Upper lobe of right lung (tissue), 1 donor: ENCODE measurements at regions not wholly inside any gene's neighbourhood (a gene's known extent, or its start where the extent isn't known, plus 50 kb on each side); places are given as distances from the start of the nearest gene placed in this dataset.

Source experiments
- ATAC-seq: fragments of 200-7000 bp; cut with Tn5 transposase; one replicate; pipeline ENCODE4 v1.9.1; 2020; ENCODE audit warnings: mild to moderate bottlenecking, moderate library complexity
- DNase-seq: peaks from one replicate; pipeline ENCODE4 v3.0.0-alpha.2; 2020
- H3K27ac ChIP-seq: fragments of 200-600 bp; one replicate; pipeline ENCODE4 v1.8.0; 2022
- H3K27me3 ChIP-seq: fragments of 200-600 bp; one replicate; pipeline ENCODE4 v1.8.0; 2022; ENCODE audit warnings: mild to moderate bottlenecking
- H3K36me3 ChIP-seq: fragments of 200-600 bp; one replicate; pipeline ENCODE4 v1.8.0; 2022
- H3K4me1 ChIP-seq: fragments of 200-600 bp; one replicate; pipeline ENCODE4 v1.8.0; 2022
- H3K4me3 ChIP-seq: fragments of 200-600 bp; one replicate; pipeline ENCODE4 v1.8.0; 2022; ENCODE audit warnings: mild to moderate bottlenecking
- H3K9me3 ChIP-seq: fragments of 200-600 bp; one replicate; pipeline ENCODE4 v1.8.0; 2022
- intact Hi-C: fragments of 100-400 bp; cut with DNase I; formaldehyde crosslinking; loops from one replicate; pipeline ENCODE4 v1.11.0; 2022
- TF ChIP-seq, protein P1 (sequence below): fragments of 200-600 bp; IDR thresholded peaks from one replicate; pipeline ENCODE4 v1.8.0; 2022; ENCODE audit warnings: antibody characterized with exemption
- donor health status: DM: no; HTN: yes; CAD: no; lungs with severe emphysema.

DNA sequence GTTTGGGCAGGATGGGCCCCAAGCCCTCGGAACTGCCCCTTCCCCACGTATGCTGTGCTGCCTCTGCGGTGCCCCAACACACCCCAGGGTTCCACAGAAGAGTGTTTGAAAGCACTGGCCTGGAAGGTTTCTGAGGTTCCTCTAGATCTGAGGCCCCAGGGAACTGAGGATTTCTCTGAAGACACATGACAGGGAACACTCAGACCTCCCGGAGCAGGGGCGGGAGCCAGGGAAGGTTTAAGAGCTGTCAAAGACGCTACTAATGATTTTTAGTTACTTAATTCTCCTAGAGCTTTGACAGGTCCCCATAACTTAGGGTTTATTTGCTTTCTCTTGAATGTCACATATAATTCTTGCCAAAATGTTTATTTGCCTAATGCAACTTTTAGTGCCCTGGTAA lies 212.3 kb upstream of the GRIK3 start:
- H3K27me3 ChIP-seq: peaks cover 15% of the 10 kb centered on the region
- no peaks in the 10 kb centered on the region for H3K9me3 ChIP-seq
- no peak for DNase-seq
- H3K4me1 ChIP-seq: no peaks in the 10 kb centered on the region
- intact Hi-C loops: no loop called here
- no peak overlapping the region for H3K4me3 ChIP-seq
- TF ChIP-seq, protein P1, sequence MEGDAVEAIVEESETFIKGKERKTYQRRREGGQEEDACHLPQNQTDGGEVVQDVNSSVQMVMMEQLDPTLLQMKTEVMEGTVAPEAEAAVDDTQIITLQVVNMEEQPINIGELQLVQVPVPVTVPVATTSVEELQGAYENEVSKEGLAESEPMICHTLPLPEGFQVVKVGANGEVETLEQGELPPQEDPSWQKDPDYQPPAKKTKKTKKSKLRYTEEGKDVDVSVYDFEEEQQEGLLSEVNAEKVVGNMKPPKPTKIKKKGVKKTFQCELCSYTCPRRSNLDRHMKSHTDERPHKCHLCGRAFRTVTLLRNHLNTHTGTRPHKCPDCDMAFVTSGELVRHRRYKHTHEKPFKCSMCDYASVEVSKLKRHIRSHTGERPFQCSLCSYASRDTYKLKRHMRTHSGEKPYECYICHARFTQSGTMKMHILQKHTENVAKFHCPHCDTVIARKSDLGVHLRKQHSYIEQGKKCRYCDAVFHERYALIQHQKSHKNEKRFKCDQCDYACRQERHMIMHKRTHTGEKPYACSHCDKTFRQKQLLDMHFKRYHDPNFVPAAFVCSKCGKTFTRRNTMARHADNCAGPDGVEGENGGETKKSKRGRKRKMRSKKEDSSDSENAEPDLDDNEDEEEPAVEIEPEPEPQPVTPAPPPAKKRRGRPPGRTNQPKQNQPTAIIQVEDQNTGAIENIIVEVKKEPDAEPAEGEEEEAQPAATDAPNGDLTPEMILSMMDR: no peak
- ATAC-seq: no peak
- H3K36me3 ChIP-seq: no peaks in the 10 kb centered on the region
- no peak overlapping the region for H3K27ac ChIP-seq

DNA sequence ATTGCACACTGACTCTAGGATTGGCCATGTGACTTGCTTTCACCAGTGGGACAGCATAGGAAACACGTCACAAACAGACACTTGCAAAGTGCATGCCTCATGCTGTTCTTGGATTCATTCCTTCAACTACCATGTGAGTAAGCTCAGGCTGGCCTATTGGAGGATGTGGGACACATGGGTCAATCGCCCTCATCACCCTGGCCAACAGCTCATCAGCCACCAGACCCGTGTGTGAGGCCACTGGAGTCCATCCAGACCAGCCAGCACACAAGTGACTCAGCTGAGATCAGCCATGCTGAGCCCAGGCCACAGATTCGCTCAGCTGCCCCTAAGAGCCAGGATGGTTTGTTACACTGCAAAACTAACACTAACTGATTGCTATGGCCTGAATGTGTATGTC lies 216.1 kb upstream of the GRIK3 start:
- H3K4me1 ChIP-seq: no peaks in the 10 kb centered on the region
- no peaks in the 10 kb centered on the region for H3K9me3 ChIP-seq
- DNase-seq (no peak), ATAC-seq (no peak)
- TF ChIP-seq, protein P1: no peak
- intact Hi-C loops: no loop called here
- H3K27ac ChIP-seq: no peak overlapping the region
- H3K36me3 ChIP-seq: no peaks in the 10 kb centered on the region
- H3K27me3 ChIP-seq: peaks cover 19% of the 10 kb centered on the region
- H3K4me3 ChIP-seq: no peak overlapping the region

DNA sequence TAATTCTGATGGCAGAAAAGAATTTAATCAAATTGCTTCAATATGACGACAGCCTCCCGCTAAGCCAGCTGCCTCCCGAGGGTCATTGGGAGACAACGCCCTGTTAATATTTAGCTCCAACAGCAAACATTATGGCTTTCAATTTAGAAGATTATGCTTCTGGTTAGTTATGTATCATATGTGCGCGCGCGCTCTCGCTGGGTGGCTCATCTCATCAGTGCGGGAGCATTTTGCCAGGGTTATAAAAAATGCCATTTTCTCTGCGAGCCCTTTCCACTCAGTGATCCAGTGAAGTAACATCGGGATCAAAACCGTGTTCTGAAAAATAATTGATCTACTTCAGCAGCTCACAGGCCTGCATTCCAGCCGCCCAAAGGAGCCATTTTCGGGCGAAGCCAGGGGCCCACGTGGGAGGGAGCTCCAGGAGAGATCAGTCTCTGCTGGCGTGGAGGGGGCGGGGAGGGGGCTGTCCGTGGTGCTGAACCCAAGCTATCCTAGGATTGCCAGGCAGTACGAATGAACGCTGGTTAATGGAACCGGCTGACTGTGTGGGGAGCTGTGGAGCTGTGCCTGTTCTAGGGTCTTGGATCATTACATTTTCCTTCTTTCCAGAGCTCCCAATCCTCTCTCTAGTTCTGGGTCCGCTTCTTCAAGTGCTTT lies 219.1 kb upstream of the ZC3H12A start:
- no peaks in the 10 kb centered on the region for H3K9me3 ChIP-seq
- H3K27me3 ChIP-seq: peaks cover 54% of the 10 kb centered on the region
- DNase-seq: no peak
- H3K4me1 ChIP-seq: no peaks in the 10 kb centered on the region
- no peak overlapping the region for H3K27ac ChIP-seq
- intact Hi-C loops: no loop called here
- TF ChIP-seq, protein P1: no peak
- no peak overlapping the region for H3K4me3 ChIP-seq
- no peak for ATAC-seq
- H3K36me3 ChIP-seq: no peaks in the 10 kb centered on the region

DNA sequence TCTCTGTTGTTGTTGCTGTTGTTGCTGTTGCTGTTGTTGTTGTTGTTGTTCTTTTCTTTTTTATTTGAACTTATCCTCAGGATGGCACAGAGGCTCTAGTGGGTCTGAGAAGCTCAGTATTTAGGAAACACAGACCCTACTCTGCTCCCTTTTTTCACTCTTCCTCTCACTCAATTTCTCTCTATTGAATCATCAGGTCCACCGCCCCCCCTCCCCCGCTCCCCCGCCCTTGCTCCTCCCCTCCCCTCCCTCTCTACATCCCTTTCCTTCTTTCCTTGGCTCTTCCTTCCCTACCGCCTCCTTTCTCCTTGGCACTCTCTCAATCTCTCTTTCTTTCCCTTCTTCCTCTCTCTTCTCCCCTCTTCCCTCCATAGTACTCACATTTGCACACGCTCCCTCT lies 218.5 kb upstream of the ZC3H12A start:
- H3K36me3 ChIP-seq: no peaks in the 10 kb centered on the region
- no peak overlapping the region for H3K27ac ChIP-seq
- no peak for ATAC-seq
- H3K27me3 ChIP-seq: peaks cover 49% of the 10 kb centered on the region
- intact Hi-C loops: no loop called here
- no peak for DNase-seq
- no peak overlapping the region for H3K4me3 ChIP-seq
- no peaks in the 10 kb centered on the region for H3K4me1 ChIP-seq
- TF ChIP-seq, protein P1: no peak
- no peaks in the 10 kb centered on the region for H3K9me3 ChIP-seq

DNA sequence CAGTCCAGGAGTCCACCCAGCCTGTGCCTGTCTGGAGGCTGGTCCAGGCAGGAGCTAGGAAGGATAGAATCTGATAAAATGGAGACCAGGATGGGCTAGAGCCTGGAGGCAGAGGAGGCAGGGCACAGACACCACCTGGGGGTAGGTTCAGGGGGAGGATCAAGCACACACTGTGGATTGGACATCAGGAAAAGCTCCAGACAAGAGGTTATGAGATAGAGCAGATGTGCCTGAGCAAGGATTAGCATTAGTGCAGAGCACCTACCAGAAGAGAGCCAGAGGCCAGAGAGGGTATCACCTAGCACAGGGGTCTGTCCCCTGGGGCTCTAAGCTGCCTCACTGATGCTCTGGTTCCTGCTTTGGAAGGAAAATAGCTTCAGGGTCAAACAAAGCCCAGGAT lies 216.7 kb upstream of the ZC3H12A start:
- H3K27ac ChIP-seq: no peak overlapping the region
- ATAC-seq (no peak), DNase-seq (no peak)
- H3K36me3 ChIP-seq: no peaks in the 10 kb centered on the region
- H3K4me1 ChIP-seq: no peaks in the 10 kb centered on the region
- H3K27me3 ChIP-seq: peaks cover 55% of the 10 kb centered on the region
- TF ChIP-seq, protein P1: no peak
- intact Hi-C loops: no loop called here
- no peaks in the 10 kb centered on the region for H3K9me3 ChIP-seq
- H3K4me3 ChIP-seq: no peak overlapping the region

DNA sequence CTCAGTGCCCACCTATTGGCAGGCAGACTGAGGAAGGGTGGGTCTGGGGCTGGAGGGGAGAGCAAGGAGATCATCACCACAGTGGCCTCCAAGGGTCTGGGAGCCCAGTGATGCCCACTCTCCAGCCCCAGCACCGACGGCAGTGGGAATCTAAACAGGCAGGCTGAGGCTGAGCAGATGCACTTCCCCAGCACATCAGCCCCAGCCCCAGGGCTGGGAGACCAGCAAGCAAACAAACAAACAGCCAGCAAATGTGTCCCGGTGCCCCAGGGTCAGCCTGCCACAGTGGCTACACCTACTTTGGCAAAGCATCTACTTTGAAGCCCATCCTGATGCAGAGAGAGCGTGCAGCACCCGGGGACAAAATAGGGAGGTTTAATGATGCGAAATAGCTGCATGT lies 216.3 kb upstream of the ZC3H12A start:
- H3K4me3 ChIP-seq: no peak overlapping the region
- DNase-seq (no peak), ATAC-seq (no peak)
- peaks cover 55% of the 10 kb centered on the region for H3K27me3 ChIP-seq
- H3K4me1 ChIP-seq: no peaks in the 10 kb centered on the region
- intact Hi-C loops: no loop called here
- no peaks in the 10 kb centered on the region for H3K36me3 ChIP-seq
- TF ChIP-seq, protein P1: no peak
- no peaks in the 10 kb centered on the region for H3K9me3 ChIP-seq
- H3K27ac ChIP-seq: no peak overlapping the region
